ENCODE measurements at regions not wholly inside any gene's neighbourhood (a gene's known extent, or its start where the extent isn't known, plus 50 kb on each side); places are given as distances from the start of the nearest gene placed in this dataset.

DNA sequence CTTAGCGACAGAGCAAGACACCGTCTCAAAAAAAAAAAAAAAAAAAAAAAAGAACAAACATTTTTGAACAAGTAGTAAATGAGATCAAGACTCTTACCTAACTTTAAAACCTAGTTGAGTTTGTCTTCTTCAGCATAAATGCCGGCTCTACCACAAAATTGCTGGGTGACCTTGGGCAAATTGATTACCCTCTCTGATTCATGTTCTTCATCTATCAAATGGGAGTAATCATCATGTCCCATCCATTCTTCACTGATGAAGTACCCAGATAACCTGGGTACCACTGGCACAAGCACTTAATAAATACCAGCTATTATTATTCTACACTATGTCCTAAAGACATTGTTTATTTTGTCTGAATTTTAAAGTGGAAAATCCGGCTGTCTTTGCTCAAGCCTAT lies 96.3 kb downstream of the ATPSCKMT start:
- TF ChIP-seq, protein P1, sequence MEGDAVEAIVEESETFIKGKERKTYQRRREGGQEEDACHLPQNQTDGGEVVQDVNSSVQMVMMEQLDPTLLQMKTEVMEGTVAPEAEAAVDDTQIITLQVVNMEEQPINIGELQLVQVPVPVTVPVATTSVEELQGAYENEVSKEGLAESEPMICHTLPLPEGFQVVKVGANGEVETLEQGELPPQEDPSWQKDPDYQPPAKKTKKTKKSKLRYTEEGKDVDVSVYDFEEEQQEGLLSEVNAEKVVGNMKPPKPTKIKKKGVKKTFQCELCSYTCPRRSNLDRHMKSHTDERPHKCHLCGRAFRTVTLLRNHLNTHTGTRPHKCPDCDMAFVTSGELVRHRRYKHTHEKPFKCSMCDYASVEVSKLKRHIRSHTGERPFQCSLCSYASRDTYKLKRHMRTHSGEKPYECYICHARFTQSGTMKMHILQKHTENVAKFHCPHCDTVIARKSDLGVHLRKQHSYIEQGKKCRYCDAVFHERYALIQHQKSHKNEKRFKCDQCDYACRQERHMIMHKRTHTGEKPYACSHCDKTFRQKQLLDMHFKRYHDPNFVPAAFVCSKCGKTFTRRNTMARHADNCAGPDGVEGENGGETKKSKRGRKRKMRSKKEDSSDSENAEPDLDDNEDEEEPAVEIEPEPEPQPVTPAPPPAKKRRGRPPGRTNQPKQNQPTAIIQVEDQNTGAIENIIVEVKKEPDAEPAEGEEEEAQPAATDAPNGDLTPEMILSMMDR (IDR thresholded peaks at IDR 0.05) = no peak
- ATAC-seq (ENCODE audit: low FRiP score) = no peak
- no peak for DNase-seq (ENCODE audit: low spot score)

DNA sequence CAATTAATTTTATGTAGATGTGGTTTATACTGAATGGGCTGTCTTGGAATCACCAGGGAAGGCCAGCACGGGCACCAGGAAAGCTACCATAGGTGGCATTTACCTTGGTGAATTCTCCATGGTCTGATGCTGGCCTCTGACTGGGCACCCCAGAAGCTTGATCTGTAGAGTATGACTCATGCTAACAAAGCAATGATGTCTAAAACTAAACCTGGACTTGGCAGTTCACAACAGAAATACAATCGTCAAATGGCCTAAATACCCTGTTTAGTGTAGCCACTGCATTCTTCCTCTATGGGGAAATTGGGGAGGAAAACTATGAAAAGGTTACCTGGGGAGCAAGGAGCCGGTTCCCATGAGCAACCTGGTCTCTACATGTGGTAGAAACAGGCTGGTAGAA lies 98.0 kb downstream of the ATPSCKMT start:
- TF ChIP-seq, protein P1 (IDR thresholded peaks at IDR 0.05) = no peak
- ATAC-seq (ENCODE audit: low FRiP score) = no peak
- DNase-seq (ENCODE audit: low spot score) = no peak

DNA sequence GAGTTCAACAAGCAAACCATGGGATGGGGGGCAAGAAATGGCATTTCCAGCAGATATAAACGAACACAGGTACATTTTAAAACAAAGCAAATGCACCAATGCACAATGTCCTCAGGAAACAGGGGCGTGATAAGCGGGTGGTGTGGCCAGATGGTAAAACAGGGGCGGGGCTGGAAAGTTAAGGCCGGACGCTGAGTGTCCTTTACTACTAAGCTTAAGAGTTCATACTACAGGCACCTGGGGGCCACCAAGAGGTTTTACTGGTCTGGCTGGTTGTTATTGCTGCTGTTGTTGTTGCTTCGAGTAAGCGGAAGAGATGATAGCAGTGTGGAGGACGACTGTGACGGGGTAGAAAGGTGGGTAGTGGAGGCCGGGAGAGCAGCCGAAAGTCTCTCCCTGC lies 99.8 kb downstream of the ATPSCKMT start:
- no peak for DNase-seq (ENCODE audit: low spot score)
- ATAC-seq (ENCODE audit: low FRiP score) = no peak
- TF ChIP-seq, protein P1 (IDR thresholded peaks at IDR 0.05) = no peak

DNA sequence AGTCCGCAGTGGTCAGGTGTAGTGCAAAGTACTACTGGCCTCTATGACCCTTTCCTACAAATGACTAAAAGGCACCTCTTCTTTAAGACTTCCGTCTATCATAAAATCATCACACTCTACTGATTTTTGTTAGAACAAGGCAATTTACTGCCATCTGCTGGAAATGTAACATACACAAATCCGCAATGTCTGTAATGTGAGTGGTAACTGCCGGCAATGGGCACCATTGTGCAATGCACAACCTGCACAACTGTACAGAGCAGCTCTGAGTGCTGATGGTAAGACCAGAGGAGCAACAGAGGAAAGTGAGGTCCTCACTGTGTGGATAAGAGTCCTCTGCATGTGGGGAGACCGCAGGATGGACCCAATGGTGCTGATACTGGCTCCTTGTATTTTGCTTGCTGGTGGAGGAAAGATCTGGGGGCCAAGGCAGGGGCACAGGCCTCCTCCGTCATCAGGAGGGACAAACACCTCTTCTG lies 103.7 kb downstream of the ATPSCKMT start:
- TF ChIP-seq, protein P1 (IDR thresholded peaks at IDR 0.05) = no peak
- DNase-seq (ENCODE audit: low spot score) (no peak), ATAC-seq (ENCODE audit: low FRiP score) (no peak)

DNA sequence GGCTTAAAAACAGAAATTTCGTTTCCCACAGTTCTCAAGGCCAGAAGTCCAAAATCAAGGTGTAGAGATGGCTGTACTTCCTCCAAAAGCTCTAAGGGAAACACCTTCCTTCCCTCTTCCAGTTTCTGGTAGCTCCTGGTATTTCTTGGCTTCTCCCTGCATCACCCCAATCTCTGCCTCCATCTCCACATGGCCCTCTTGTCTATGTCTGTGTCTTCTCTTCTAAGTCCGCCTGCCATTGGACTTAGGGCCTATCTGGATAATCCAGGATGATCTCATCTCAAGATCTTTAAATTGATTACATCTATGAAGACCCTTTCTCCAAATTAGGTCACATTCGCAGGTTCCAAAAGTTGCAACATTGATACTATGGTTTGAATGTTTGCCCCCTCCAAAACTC lies 105.6 kb downstream of the ATPSCKMT start:
- ATAC-seq (ENCODE audit: low FRiP score) = no peak
- TF ChIP-seq, protein P1 (IDR thresholded peaks at IDR 0.05) = no peak
- DNase-seq (ENCODE audit: low spot score) = no peak

DNA sequence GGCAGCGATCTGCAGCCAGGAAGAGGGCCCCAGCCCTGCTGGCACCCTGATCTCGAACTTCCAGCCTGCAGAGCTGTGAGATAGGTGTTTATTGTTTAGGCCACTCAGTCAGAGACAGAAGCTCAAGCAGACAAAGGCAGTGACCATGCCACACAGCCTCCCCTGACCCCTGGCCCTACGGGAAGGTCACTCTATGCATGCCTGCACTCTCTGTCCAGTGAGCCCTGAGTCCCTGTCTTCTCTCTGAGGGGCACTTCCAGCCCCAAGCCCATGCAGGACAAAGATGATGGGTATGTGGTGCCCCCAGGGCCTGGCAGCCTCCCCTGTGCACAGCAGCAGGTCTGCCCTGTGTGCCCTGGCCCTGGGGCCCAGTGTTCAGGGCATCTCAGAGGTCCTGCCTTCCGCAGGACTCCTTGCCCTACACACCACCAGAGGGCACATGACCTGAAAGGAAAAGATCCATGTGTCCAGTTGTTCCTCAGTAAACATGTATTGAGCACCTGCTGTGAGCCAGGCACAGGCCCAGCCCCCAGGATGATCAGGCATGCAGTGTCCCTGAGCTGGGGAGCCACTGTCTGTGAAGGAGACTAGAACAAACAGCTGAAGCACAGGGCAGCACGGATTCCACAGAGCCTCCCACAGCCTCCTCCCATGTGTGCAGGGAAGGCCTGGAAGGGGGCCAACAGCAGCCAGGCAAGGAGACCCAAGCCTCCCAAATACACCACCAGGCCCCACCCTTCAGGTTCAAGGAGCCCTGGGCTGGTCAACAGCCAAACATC lies 109.3 kb downstream of the ATPSCKMT start:
- no peak for DNase-seq (ENCODE audit: low spot score)
- TF ChIP-seq, protein P1 (IDR thresholded peaks at IDR 0.05) = no peak
- no peak for ATAC-seq (ENCODE audit: low FRiP score)

Measured in omental fat pad (tissue), 3 donors.